T-helper 1 cell (primary cell): ENCODE measurements at regions not wholly inside any gene's neighbourhood (a gene's known extent, or its start where the extent isn't known, plus 50 kb on each side); places are given as distances from the start of the nearest gene placed in this dataset.
"Not testable (repeated sequence)": the region's sequence is repeated elsewhere in the genome, so short reads cannot be mapped to it uniquely, and the experiment has no call there.

ENCODE experiments used
- DNase-seq, 5 donors: peaks; one replicate each; pipeline ENCODE4 v3.0.0-alpha.2; 2012 to 2020

DNA sequence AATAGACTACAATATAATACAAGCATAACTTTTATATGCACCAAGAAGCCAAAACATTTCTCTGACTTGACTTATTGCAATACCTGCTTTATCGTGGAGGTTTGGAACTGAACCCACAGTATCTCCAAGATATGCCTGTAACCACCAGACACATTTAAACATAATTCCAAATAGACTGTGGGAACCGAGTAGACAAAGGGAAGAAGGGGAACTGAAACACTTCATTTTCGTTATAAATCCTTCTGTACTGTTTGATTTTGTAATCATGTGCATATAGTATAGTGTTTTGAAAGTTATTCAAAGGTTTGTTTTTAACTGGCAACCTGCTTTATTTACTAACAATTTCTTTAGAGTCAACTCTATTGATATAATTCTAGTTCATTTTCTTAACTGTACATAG, 154.9 kb upstream of the BEND6 start:
- no peak for DNase-seq

DNA sequence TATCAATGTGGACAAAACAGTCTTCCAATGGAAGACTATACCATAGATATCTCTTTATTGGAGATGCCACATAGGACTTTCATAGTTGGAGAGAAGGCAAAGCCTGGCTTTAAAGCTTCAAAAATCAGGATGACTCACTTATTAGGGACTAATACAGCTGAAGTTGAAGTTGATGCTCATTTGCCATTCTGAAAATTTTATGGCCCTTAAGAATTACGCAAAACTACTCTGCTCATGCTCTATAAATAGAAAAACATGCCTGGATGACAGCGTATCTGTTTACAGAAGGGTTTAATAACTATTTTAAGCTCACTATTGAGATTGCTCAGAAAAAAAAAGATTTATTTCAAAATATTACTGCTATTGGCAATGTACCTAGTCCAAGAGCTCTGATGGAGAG, 155.5 kb upstream of the DST start:
- no peak for DNase-seq

DNA sequence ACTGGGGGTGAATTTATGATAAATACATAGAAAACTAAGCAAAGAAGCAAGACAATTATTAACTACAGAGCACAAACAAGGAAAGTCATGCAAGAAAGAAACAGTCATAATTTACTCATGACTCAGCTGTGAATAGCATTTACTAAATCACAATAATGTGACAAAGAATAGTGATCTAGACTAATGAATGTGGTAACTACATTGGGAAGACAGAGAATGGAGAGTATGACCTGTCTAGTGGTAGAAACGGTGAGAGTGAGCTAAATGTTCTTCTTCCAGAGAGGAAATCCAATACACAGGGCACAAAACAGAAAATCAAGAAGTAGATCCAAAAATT, 153.5 kb upstream of the DST start:
- no peak for DNase-seq

DNA sequence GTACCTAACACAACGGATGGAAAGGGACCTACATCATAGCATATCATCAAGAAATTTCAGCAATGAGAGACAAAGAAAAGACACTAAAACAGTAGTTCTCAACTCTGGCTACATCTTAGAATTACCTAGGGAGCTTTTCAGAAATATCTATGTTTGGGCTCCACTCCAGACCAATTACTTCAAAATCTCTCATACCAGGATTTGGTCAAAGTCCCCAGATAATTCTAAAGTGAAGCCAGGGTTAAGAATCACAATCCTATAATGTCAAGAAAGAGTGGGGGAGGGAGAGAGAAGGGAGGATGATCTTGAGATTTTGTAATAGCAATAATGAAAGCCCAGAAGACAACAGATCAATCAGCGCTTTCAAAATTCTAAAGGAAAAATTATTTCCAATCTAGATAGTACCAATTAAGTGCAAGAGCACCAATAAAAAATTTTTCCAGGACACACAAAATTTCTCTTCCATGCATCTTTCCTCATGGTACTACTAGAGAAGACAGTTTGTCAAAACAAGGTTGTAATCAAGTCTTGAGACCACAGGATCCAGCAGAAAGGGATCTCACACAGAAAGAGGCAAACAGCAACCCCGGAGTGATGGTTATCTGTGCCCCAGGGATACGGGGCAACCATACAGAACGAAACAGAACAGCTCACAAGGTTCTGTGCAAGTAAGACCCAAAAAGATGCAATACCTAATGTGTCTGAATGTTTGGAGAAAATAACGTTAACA, 152.9 kb upstream of the DST start:
- DNase-seq = no peak

DNA sequence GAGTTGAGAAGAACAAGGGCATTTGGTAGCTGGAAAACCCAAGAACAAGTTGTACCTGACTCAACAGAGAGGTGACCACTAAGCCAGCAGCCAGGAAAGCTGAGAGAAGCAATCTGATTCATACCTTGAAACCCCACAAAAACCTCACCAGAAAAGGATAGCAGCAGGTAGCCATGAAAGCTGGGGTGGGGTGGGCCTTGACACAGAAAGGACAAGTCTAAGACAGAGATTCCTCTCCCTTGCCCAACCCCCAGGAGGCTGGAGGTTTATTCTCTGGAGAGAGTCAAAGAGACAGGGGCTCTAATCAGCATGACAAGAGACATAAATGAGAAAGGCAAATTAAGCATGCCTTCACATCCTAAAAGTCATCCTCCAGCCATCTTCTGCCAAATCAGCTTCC, 151.7 kb upstream of the DST start:
- no peak for DNase-seq

DNA sequence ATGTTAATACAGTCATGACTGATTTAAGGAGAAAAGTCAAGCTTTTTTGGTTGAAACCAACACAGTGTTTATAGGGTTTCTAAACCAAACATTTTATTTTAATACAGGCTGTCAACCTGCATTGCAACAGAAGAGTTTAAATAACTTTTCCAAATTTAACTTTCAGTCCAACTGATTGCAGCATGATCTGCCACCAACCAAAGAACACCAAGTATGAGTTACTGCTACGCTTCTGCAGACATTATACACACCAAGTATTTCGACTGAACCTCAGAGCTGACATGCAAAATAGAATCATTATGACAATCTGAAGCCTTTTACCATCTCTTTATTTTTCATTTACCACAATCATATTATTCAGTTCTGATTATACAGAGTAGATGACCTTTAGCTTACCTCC, 151.2 kb upstream of the DST start:
- no peak for DNase-seq

DNA sequence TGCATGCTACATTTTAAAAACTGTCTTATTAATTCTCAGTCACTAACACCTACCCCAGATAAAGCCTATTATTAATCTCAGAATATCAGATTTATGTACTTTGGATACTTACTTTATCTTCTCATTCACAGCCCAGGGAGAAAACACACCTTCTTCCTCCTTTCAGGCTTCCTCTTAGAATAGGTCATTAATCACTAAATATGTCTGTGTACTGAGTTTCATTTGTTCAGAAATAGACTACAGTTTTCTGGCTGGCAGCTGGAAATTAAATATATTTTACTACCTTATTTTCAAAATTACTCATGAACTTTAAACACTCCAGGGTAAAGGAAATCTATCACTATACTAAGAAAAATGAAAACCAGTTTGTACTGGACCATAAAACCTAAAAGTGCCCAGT, 147.7 kb upstream of the DST start:
- no peak for DNase-seq

DNA sequence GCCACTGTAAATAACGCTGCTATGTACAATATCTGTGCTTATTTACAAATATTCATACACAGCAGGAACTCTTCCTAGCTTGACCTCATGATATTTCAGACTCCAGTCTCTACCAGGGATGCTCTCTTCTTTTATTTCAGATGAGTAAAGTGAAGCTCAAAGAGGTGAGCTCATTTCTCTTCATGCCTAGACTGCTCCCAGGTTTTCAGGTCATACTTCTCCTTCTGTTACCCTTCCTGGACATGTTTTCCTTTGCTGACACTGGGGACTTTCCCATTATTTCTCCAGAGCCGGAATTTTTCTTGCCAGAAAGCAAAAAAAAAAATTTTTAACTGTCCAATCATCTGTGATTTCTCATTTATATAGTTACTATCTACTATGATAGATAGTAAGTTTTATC, 147.2 kb upstream of the DST start:
- no peak for DNase-seq

DNA sequence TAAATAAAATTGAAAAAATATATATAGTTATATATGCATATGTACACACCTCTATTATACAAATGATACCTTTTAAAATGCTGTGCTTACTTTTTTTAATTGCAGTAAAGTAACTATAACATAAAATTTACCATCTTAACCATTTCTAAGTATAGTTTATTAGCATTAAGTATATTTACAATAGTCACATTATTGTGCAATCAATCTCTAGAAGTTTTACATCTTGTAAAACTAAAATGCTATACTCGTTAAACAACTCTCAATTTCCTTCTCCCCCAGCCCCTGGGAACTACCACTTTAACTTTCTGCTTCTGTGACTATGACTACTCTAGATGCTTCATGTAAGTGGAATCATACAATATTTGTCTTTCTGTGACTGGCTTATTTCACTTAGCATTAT, 146.7 kb upstream of the DST start:
- no peak for DNase-seq

DNA sequence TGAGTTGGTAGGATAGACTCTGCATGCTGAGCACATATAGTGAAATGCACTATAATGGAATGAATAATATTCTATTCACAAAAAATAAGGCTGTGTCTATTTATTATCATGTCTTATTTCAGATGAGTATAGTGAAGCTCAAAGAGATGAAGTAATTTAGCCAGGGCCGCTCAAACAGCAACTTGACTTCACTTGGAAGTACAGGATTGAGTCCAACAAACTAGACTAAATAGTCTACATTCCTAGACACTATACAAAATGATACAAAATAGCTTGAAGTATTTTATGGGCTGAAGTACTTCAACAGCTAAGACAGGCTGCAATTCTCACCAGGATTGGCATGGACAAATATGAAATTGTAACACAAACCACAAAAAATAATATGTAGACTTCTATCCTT, 144.5 kb upstream of the DST start:
- no peak for DNase-seq

DNA sequence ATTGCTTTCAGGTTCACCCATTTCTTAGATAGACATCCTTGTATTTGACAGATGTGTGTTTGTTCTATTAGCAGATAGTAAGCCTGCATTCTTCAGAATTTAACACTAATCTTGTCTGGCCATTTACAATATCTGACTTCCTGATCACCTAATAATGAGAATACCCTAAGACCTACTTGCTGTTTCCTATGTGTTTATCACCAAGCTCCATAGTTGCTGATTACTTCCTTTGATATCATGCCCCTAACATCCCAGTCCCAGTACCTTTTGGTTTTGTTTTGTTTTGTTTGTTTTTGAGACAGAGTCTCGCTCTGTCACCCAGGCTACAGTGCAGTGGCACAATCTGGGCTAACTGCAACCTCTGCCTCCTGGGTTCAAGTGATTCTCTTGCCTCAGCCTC, 143.6 kb upstream of the DST start:
- DNase-seq = no peak

DNA sequence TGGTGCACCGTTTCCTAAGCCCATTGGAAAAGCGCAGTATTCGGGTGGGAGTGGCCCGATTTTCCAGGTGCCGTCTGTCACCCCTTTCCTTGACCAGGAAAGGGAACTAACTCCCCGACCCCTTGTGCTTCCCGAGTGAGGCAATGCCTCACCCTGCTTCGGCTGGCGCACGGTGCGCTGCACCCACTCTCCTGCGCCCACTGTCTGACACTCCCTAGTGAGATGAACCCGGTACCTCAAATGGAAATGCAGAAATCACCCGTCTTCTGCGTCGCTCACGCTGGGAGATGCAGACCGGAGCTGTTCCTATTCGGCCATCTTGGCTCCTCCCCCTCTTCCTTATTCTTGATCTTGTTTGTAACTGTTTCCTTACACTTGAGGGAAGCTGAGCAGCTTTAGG, 142.8 kb upstream of the DST start:
- not testable (repeated sequence) for DNase-seq

DNA sequence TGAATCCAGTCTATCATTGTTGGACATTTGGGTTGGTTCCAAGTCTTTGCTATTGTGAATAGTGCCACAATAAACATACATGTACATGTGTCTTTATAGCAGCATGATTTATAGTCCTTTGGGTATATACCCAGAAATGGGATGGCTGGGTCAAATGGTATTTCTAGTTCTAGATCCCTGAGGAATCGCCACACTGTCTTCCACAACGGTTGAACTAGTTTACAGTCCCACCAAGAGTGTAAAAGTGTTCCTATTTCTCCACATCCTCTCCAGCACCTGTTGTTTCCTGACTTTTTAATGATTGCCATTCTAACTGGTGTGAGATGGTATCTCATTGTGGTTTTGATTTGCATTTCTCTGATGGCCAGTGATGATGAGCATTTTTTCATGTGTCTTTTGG, 137.4 kb upstream of the DST start:
- DNase-seq = not testable (repeated sequence)

DNA sequence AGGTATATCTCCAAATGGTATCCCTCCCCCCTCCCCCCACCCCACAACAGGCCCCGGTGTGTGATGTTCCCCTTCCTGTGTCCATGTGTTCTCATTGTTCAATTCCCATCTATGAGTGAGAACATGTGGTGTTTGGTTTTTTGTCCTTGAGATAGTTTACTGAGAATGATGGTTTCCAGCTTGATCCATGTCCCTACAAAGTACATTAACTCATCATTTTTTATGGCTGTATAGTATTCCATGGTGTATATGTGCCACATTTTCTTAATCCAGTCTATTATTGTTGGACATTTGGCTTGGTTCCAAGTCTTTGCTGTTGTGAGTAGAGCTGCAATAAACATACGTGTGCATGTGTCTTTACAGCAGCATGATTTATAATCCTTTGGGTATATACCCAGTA, 135.8 kb upstream of the DST start:
- DNase-seq = not testable (repeated sequence)

DNA sequence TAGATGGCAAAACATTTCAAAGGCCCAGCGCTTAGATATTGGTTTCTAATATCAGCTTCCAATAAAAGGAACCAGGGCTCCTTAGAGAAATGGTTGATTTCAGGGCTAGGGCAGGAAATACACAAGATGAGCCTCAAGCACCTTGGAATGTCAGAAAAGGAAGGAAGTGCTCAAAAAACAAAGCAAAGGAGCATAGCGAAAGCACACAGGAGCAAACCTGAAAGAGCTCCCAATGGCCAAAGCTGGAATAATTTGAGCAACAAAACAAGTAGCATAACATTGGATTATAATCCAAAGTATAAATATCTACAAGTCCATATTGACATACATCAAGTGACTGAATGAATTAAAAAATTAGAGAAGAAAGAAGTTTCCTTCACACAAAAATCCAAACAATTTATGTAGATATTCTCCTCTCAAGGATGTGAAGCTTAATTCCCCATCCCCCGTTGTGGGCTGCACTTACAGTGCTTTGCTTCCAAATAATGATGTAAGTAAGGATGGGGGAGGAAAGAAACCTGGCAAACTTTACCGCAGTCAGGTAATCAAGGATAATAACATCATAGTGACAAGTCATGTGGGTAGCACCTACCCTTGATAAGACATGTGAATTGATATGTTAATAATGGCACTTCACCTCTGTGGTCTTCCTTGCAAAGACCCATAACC, 132.9 kb upstream of the DST start:
- no peak for DNase-seq

DNA sequence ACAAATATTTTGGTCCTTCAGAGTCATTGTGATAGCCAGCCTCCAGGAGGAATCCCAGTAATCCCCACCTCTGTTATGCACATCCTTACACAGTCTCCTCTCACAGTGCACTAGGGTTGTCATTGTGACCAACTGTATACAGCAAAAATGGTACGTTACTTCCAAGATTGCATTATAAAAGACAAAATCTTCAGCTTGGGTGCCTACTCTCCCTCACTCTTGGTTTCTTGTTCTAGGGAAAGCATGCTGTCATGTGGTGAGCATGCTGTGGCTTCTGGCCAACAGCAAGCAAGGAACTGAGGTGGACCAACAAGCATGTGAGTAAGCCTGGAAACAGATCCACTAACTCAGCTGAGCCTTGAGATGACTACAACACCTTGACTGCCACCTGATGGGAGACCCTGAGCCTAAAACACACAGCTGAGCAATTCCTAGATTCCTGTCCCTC, 130.1 kb upstream of the DST start:
- DNase-seq = no peak

DNA sequence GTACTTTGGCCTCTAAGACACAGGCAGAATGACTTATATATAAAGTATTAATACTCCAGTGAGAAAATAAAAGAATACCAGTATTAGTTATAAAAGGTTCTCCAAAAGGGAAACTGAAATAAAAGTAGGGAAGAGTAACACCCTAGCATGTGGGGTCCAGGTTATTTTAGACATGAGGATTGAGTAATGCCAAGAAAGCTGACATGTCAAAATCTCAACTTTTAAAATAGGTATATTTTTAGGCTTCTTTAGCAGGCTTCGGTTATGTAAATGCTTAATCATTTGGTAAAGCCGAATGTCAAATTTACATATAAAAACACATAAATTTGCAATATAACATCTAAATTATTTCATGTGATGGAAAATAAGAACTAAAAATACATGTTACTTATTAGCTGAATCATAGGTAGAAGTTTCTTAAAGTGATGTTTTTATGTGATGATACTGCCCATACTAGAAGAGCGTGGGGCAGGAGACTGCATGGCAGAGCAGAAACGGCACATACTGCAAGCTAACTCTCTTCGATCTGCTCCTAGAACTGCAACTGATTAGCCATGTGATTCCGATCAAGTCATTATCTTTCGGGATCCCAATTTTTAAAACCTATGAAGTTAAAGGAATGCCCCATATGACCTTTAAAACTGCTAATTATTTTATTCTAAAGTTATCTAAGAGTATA, 129.4 kb upstream of the DST start:
- DNase-seq = no peak

DNA sequence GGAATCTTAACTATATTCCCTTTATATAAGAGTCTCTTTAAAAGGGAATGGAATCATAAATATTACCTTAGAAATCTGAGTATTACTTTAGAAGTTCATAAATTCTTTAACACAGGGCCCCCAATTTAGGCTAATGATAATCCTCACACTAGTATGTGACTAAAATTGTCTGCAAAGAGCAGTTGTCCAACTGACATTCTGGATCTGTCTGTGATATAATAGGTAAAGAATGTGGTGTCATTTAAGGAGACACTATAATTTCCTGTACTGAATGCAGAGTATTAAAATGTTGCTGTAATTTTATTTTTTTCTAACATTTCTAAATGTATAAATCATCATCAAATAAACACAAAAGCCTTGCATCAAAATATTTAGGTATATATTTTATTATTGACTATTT, 128.5 kb upstream of the DST start:
- no peak for DNase-seq

DNA sequence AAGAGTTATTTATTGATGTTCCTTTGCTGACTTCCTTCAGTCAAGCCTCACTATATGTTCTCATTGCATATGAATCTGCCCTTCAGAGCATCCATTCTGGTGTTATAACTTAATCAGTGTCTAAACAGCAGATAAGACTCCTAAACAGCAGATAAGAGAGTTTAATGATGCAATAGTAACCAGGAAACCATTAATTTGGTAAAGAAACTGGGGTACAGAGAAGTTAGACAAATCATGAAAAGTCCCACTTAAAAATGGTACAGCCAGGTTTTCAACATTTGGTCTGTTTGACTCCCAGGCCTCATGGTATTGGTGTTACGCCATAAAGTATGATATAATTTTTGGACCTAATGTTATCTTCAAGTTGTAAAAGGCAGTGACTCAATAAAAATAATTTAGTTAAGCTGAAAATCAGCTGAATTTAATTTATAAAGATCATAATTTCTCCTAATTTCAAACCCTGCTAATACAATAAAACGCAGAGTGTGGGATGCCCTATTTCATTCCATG, 127.4 kb upstream of the DST start:
- no peak for DNase-seq

DNA sequence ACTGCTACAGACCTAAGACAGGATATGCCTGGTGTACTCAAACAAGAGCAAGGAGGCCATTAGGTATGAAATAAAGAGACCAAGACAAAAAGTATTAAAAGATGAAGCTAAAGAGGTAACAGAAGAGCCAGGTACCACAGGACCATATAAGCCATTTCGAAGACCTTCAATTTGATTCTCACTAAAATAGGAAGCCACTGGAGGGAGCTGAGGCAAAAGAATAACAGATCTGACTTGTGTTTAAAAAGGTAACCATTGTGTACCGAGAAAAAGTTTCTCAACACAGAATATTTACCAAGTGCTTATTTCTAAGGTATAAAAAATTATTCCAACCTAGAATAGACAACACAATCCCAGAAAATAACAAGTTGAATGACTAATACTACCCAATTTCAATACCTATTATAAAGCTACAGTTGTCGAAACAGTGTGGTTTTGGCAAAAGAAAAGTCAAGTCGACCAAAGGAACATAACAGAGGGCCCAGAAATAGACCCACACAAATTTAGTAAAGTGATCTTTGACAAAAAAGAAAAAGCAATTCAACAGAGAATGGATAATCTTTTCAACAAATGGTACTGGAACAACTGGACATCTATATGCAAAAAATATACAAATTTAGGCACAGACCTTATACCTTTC, 125.3 kb upstream of the DST start:
- no peak for DNase-seq

DNA sequence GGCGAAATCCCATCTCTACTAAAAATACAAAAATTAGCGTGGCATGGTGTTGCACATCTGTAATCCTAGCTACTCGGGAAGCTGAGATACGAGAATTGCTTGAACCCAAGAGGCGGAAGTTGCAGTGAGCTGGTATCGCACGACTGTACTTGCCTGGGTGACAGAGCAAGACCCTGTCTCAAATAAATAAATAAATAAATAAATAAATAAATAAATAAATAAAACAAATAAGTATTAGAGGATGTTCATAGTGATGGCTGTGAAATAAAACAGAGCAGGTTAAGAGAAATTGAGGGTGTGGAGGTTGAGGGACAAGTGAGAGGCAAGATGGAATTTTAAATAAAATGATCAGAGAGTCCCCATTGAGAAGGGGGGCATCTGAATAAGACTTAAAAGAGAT, 124.7 kb upstream of the DST start:
- DNase-seq = no peak

DNA sequence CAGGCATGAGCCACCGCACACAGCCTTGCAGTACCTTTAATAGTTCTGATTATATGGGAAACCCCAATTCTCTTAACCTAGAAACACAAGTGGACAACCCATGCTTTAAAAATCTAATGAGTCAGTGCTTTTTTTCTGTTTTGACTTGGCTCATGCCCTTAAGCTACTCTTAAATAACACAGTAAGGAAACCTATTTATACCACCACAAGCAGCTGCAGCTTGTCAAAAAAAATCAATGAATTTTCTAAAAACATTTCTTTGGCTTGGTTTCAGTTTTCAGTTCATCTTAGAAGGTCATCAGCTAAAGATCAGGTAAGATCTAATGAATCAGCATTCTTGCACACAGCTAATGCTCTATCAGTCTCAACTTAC, 124.1 kb upstream of the DST start:
- DNase-seq = no peak

DNA sequence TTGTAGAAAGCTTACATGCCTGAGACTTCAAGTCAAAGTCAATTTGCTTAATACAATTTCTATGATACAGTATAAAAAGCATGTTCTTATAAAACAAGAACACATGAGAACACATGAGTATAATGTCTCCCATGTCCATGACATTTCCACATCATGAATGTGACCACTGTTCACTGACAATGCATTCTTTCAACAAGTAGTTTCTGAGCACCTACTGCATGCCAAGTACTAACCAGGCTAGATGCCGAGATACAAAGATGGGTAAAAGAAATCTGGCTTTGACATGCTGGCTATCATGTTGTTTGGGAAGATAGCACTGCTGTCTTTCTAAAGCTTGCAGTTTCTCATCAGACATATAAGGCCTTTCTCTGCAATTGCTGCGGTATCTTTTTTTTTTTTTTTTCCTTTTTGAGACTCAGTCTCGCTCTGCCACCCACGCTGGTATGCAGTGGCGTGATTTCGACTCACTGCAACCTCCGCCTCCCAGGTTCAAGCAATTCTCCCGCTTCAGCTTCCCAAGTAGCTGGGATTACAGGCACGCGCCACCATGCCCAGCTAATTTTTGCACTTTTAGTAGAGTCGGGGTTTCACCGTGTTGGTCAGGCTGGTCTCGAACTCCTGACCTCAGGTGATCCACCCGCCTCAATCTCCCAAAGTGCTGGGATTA, 123.6 kb upstream of the DST start:
- no peak for DNase-seq
